PC-9 (cell line): ENCODE measurements at regions not wholly inside any gene's neighbourhood (a gene's known extent, or its start where the extent isn't known, plus 50 kb on each side); places are given as distances from the start of the nearest gene placed in this dataset.

Experiments used
- CTCF ChIP-seq: fragments of 200-600 bp; sonication (generic); conservative IDR thresholded peaks from 2 replicates; pipeline ENCODE4 v1.6.1; 2017; ENCODE audit warnings: mixed run types, antibody characterized with exemption, mild to moderate bottlenecking, moderate library complexity
- EZH2 ChIP-seq: fragments of 200-600 bp; sonication (generic); IDR thresholded peaks from 2 replicates; pipeline ENCODE4 v1.8.0; 2017; ENCODE audit warnings: antibody characterized with exemption, low read depth

DNA sequence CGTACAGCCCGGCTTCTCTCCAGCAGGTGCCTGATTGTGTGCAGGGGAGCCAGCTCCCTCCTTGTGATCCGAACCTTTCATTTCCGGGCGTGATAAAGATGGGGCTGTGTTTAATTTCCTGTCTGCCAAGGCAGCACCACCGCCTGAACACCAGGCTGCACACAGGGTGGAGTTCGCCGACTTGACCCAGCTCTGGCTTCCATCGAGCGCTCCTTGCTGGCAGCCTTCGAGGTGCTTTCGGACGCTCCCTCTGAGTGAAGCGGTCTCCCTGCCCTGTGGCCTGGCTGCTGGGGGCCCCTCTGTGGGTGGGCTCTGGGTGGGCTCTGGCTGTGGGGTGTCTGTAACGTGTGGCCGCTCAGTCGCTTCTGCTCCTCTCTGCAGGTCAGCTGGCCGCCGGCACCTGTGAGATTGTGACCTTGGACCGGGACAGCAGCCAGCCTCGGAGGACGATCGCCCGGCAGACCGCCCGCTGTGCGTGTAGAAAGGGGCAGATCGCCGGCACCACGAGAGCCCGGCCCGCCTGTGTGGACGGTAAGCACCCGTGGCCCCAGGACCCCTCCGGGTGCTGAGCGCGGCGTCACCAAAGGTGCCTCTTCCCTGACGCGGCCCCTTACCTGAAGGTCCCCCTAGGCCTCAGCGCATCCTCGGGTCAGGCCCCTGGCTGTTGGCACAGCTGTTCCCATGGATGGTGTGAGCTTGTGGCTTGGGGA lies 1181.3 kb downstream of the BRD1 start:
- TF ChIP-seq CTCF: no peak
- no peak for TF ChIP-seq EZH2
